HG03280 (cell line): ENCODE measurements at regions not wholly inside any gene's neighbourhood (a gene's known extent, or its start where the extent isn't known, plus 50 kb on each side); places are given as distances from the start of the nearest gene placed in this dataset.
"Not testable (repeated sequence)": the region's sequence is repeated elsewhere in the genome, so short reads cannot be mapped to it uniquely, and the experiment has no call there.

Experiments
- ATAC-seq: cut with Tn5 transposase; IDR thresholded peaks from one replicate; pipeline ENCODE4 v1.9.1; 2021; ENCODE audit warnings: mild to moderate bottlenecking, moderate library complexity; ENCODE audit not compliant: unreplicated experiment

GRCh38 chr1:200254602-200255001 lies 155.2 kb downstream of the ZNF281 start:
- ATAC-seq = not testable (repeated sequence)

DNA sequence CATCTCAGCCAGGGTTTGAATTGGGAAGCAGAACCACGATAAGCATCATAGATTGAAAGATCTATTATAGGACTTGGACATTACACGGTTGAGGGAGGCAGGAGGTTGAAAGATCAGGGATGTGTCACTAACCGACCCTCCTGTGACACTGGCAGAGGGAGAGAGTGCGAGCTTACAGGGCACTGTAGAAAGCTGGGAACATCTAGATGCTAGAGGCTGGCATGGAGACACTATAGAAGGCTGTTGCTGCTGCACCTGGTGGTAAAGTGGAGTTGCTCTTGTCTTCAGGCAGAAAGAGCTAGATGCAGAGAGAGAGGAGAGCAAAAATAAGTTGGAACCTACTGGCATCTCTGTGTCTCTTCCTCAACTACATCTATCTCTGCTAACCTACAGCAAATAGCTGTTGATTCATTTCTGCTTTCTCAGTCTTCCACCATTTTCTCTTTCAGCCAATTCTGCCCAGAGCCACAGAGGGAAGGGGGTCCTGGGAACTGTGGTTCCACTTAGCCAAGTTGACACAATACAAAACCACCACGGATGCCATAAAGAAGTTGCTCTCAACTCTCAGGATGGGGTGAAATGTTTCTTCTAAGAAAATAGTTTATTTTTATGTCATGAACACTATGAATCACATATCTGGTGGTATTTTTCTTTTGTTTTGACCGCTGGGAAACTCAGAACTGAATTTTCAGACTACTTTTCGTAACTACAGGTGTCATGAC lies 155.9 kb downstream of the ZNF281 start:
- ATAC-seq = peak; percentile 47

DNA sequence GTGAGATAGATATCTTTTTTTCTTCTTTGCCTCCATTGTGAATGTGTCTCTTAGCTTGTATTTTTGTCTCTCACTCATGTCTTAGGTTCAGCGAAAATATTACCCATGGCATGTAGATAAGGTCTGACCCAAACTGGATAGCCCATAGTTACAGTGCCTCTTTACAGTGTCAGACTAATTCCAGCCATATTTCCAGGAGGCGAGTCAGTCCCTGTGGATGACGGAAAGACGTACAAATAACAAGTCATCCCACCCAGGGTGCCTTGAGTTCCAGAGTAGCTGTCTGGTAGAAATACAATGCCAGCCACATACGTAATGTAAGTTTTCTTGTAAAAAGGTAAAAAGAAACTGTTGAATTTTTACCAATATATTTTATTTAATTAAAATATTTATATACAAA lies 157.3 kb downstream of the ZNF281 start:
- no peak for ATAC-seq

- ATAC-seq = no peak
Observed at GRCh38 chr1:200250469-200250868, 159.4 kb downstream of the ZNF281 start.

DNA sequence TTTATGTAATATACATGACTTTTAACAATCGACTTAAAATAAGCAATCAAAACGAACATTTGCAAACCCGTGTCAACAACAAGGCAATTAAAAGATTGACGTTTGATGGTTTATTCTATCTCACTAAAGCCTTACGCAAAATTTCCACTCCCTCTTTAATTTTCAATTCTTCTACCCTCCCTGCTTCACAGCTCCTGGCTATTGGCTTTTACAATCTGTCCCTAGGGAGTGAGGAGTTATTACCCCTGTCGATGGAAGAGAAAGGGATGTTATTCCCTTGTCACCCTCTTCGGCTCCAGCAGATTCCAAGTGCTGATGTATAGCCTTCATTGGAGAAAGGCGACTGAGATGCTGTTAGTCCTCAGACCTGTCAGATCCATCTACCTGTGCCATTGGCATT lies 161.3 kb downstream of the ZNF281 start:
- ATAC-seq = no peak

- no peak for ATAC-seq
Observed at GRCh38 chr1:200247518-200247917, 162.3 kb downstream of the ZNF281 start.

DNA sequence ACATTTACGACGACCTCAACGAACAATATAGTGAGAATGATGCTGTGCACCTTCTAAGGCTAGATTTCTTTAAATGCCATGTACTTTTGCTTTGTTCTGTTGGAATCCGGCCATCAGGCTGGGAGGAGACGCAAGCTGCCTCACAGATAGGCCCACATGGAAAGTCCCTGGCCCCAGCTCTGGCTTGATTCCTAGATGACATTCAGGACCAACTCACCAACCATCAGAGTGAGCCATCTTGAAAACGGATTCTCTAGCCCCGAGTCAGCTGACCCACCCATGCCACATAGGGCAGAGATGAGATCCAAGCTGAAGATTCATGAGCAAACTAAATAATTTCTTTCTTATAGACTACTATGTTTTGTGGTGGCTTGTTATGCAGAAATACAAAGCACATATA lies 164.4 kb downstream of the ZNF281 start:
- no peak for ATAC-seq

GRCh38 chr1:200243042-200243437 lies 166.8 kb downstream of the ZNF281 start:
- no peak for ATAC-seq

DNA sequence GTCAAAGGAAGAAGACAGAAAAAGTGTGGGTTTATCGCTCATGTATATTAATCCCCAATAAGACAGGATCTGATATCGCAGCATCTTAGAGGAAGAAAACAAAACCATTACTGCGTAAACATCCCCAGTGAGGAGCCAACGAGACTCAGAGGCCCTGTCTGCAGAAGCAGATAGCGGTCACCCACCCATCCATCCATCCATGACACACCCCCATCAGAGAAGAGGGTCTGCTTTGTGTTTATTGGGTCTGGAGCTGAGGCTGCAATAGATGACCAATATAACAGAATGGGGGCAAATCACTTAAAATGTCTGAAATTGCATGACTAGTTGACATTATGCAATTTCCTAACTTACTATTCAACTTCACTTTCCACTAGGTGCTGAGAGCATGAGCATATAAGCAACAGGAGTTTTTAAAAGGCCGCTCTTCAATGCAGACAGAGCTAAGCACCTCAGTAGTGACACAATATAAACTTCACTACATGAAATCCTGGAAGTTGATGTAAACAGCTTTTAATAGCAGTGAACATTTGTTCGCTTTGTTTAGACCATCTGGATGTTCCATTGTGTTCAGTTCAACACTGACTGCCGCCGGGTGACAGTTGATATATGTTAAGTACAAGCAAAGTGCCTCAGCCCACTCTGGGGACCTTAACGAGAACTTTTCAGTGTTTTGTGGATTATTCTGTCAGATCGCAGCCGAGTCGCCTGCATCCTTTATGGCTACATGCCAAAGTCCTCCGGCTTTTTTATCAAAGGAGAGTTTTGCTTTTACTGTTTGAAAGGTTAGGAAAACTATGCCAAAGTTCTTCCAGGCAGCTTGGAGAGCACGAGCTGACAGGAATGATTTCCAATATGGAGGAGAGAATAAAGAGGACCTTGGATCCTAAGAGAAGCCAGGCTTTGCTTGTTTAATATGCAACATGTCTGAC lies 167.5 kb downstream of the ZNF281 start:
- ATAC-seq = no peak

DNA sequence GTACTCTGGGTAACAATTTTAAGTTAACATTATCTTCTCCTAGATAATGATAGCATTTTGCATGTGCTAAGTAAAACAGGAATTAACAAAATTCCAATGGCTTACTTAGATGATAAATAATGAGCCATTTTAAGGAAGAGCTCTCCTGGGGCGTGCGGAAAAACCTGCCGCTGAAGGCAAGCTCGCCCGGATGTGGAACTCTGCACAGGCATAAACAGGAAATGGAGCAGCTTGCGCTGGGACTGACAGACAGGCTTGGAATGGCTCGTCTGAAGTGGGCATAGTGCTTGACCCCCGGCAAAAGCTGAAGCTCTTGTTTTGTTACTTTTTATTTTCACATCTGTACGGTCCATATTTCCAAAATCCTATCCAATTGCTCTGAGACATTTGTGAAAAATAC lies 169.2 kb downstream of the ZNF281 start:
- no peak for ATAC-seq

- no peak for ATAC-seq
Observed at GRCh38 chr1:200238311-200238710, 171.5 kb downstream of the ZNF281 start.

DNA sequence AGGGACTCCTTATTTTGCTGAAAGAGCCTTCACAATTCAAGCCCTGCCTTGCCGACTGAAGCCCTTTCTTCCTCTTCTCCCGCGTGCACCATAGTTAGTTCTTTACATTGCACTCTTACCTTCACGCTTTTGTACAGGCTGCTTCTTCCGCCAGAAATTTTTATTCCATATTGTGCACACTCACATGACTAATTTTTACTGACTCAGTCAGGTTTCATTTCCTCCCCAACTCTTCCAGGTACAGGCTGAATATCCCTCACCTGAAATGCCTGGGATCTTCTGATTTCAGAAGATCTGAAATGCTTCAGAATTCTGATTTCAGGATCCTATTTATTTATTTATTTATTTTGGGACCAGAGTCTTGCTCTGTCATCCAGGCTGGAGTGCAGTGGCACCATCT lies 172.8 kb downstream of the ZNF281 start:
- no peak for ATAC-seq

DNA sequence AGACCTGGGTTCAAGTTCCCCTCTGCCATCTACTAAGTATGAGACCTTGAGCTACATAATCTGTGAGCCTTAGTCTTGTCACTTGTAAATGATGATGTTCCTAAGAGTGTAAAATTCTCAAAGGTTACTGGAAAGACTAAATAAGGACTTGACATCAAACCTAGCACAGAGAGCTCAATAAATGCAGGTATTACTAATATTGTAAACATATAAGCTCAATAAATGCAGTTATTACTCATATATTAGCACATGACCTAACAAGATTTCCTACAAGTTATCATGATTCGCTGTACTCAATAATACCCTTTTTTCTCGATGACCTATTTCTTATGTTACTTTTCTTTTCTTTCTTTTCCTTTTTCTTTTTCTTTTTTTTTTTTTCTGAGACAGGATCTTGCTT lies 174.9 kb downstream of the ZNF281 start:
- no peak for ATAC-seq

GRCh38 chr1:200233393-200233792 lies 176.4 kb downstream of the ZNF281 start:
- ATAC-seq = no peak

- no peak for ATAC-seq
Observed at GRCh38 chr1:200231787-200232231, 178.0 kb downstream of the ZNF281 start.

DNA sequence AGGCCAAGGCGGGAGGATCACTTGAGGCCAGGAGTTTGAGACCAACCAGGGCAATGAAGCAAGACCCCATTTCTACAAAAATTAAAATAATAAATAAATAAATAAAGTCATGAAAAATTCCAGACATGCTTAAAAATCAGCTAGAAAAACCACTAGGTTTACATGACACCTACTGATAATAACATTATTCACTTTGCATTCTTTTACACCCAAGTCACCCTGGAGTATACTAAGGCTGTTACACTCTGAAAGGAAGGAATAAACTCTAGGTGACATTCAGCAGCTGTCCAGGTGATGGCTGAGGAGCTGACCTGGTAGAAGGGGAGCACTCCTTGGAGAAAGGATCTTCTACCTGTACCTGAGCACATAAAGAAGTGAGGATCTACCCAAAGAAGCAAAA lies 179.2 kb downstream of the ZNF281 start:
- no peak for ATAC-seq

GRCh38 chr1:200228486-200228885 lies 181.3 kb downstream of the ZNF281 start:
- no peak for ATAC-seq

GRCh38 chr1:200228081-200228480 lies 181.8 kb downstream of the ZNF281 start:
- no peak for ATAC-seq
